Activated CD4-positive, alpha-beta T cell treated with anti-CD3 and anti-CD28 coated beads, Interleukin-2, amount 50 U/mL, for 48 hours (primary cell): ENCODE measurements at regions not wholly inside any gene's neighbourhood (a gene's known extent, or its start where the extent isn't known, plus 50 kb on each side); places are given as distances from the start of the nearest gene placed in this dataset.

Source experiments
- DNase-seq, 2 experiments: peaks; one replicate each; pipeline ENCODE4 v3.0.0-alpha.2; 2020

- DNase-seq, result no peak
Observed at GRCh38 chr12:76711241-76711640, 52.7 kb upstream of the ZDHHC17 start.

GRCh38 chr12:76713130-76713529 is 50.8 kb upstream of the ZDHHC17 start:
- no peak for DNase-seq

GRCh38 chr12:76713986-76714385 is 49.9 kb upstream of the ZDHHC17 start:
- no peak for DNase-seq
